Dermis microvascular lymphatic vessel endothelial cell (primary cell): ENCODE measurements at regions not wholly inside any gene's neighbourhood (a gene's known extent, or its start where the extent isn't known, plus 50 kb on each side); places are given as distances from the start of the nearest gene placed in this dataset.
"Not testable (repeated sequence)": the region's sequence is repeated elsewhere in the genome, so short reads cannot be mapped to it uniquely, and the experiment has no call there.

Source experiments
- DNase-seq, 2 donors: peaks; one replicate each; pipeline versions ENCODE4 v3.0.0 to v3.0.0-alpha.2; 2010; ENCODE audit warnings: low read depth in 2 of 2

- no peak for DNase-seq
Observed at GRCh38 chr5:98354922-98355321, 418.5 kb upstream of the RGMB start.

GRCh38 chr5:98360548-98360947 is 412.9 kb upstream of the RGMB start:
- DNase-seq: no peak

- DNase-seq: no peak
Observed at GRCh38 chr5:98363157-98363556, 410.3 kb upstream of the RGMB start.

GRCh38 chr5:98364549-98364948 is 408.9 kb upstream of the RGMB start:
- no peak for DNase-seq

- no peak for DNase-seq
Observed at GRCh38 chr5:98365126-98365525, 408.3 kb upstream of the RGMB start.

GRCh38 chr5:98368141-98368540 is 405.3 kb upstream of the RGMB start:
- peak in 1 of 2 donors; percentile 9 for DNase-seq

- no peak for DNase-seq
Observed at GRCh38 chr5:98372351-98372750, 401.1 kb upstream of the RGMB start.

GRCh38 chr5:98391921-98392625 is 381.4 kb upstream of the RGMB start:
- DNase-seq: no peak

- DNase-seq: not testable (repeated sequence)
Observed at GRCh38 chr5:98393205-98393604, 380.3 kb upstream of the RGMB start.

GRCh38 chr5:98397081-98397480 is 376.4 kb upstream of the RGMB start:
- DNase-seq: peak in 1 of 2 donors; percentile 2

GRCh38 chr5:98398465-98398864 is 375.0 kb upstream of the RGMB start:
- no peak for DNase-seq

GRCh38 chr5:98401656-98402055 is 371.8 kb upstream of the RGMB start:
- no peak for DNase-seq

GRCh38 chr5:98402130-98402529 is 371.3 kb upstream of the RGMB start:
- no peak for DNase-seq

- DNase-seq: no peak
Observed at GRCh38 chr5:98403131-98403530, 370.3 kb upstream of the RGMB start.

GRCh38 chr5:98414938-98415337 is 358.5 kb upstream of the RGMB start:
- no peak for DNase-seq

GRCh38 chr5:98415663-98416062 is 357.8 kb upstream of the RGMB start:
- DNase-seq: no peak

- no peak for DNase-seq
Observed at GRCh38 chr5:98416541-98416940, 356.9 kb upstream of the RGMB start.

- no peak for DNase-seq
Observed at GRCh38 chr5:98419825-98420224, 353.6 kb upstream of the RGMB start.

- no peak for DNase-seq
Observed at GRCh38 chr5:98424681-98425450, 348.6 kb upstream of the RGMB start.

- no peak for DNase-seq
Observed at GRCh38 chr5:98425640-98426039, 347.8 kb upstream of the RGMB start.

- peak; percentile 30 to 58 for DNase-seq
Observed at GRCh38 chr5:98428806-98429205, 344.7 kb upstream of the RGMB start.

GRCh38 chr5:98432378-98432777 is 341.1 kb upstream of the RGMB start:
- no peak for DNase-seq

GRCh38 chr5:98433022-98433421 is 340.4 kb upstream of the RGMB start:
- DNase-seq: no peak
